ENCODE measurements at regions not wholly inside any gene's neighbourhood (a gene's known extent, or its start where the extent isn't known, plus 50 kb on each side); places are given as distances from the start of the nearest gene placed in this dataset.
"Not testable (repeated sequence)": the region's sequence is repeated elsewhere in the genome, so short reads cannot be mapped to it uniquely, and the experiment has no call there.

DNA sequence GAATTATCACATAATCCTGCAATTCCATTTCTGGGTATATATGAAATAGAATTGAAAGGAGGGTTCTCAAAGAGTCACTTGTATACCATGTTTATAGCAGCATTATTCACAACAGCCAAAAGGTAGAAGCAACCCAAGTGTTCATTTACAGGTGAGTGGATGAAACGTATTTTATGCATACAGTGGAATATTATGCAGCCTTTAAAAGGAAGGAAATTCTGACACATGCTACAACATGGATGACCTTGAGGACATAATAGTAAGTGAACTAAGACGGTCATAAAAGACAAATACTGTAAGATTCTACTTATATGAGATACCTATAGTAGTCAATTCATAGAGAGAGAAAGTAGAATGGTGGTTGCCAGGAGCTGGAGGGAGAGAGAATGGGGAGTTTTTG, 110.8 kb upstream of the LIPC start:
- DNase-seq = no peak
- Histone ChIP-seq H3K4me3 (ENCODE audit: low read depth, low read length) (no peak overlapping the region), H3K27me3 (replicated peaks; ENCODE audit: control insufficient read depth, insufficient read depth, low read length) (no peaks in the 10 kb centered on the region), H3K36me3 (ENCODE audit: control insufficient read depth, insufficient read depth, low read length) (no peaks in the 10 kb centered on the region), H3K4me1 (no peaks in the 10 kb centered on the region), H3K9me3 (0 out of 2 replicates have a peak, but pooled peaks cover 3% of the 10 kb centered on the region)
- H3K27ac Mint-ChIP-seq (ENCODE audit: unreplicated experiment) = no peak overlapping the region
- TF ChIP-seq, protein P1, sequence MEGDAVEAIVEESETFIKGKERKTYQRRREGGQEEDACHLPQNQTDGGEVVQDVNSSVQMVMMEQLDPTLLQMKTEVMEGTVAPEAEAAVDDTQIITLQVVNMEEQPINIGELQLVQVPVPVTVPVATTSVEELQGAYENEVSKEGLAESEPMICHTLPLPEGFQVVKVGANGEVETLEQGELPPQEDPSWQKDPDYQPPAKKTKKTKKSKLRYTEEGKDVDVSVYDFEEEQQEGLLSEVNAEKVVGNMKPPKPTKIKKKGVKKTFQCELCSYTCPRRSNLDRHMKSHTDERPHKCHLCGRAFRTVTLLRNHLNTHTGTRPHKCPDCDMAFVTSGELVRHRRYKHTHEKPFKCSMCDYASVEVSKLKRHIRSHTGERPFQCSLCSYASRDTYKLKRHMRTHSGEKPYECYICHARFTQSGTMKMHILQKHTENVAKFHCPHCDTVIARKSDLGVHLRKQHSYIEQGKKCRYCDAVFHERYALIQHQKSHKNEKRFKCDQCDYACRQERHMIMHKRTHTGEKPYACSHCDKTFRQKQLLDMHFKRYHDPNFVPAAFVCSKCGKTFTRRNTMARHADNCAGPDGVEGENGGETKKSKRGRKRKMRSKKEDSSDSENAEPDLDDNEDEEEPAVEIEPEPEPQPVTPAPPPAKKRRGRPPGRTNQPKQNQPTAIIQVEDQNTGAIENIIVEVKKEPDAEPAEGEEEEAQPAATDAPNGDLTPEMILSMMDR (IDR thresholded peaks at IDR 0.05; ENCODE audit: insufficient read depth in 1 of 2, low read depth in 1 of 2, low read length in 1 of 2, severe bottlenecking in 1 of 2, unreplicated experiment in 1 of 2) = no peak
- intact Hi-C loops (cut with micrococcal nuclease; ENCODE audit: unreplicated experiment) = no loop called here
- H3K9me3 Mint-ChIP-seq (ENCODE audit: unreplicated experiment) = no peaks in the 10 kb centered on the region
- ChIA-PET CTCF (no interaction called here), POLR2A (no interaction called here)
- H3K4me1 Mint-ChIP-seq (ENCODE audit: low read depth, unreplicated experiment) = no peaks in the 10 kb centered on the region
- no peaks in the 10 kb centered on the region for H3K27me3 Mint-ChIP-seq (ENCODE audit: insufficient read depth, unreplicated experiment)
- no peaks in the 10 kb centered on the region for H3K36me3 Mint-ChIP-seq (ENCODE audit: insufficient read depth, unreplicated experiment)
- H3K4me3 Mint-ChIP-seq (ENCODE audit: unreplicated experiment) = no peak overlapping the region
- no TSS peak for BruUV-seq (replicated peaks)

DNA sequence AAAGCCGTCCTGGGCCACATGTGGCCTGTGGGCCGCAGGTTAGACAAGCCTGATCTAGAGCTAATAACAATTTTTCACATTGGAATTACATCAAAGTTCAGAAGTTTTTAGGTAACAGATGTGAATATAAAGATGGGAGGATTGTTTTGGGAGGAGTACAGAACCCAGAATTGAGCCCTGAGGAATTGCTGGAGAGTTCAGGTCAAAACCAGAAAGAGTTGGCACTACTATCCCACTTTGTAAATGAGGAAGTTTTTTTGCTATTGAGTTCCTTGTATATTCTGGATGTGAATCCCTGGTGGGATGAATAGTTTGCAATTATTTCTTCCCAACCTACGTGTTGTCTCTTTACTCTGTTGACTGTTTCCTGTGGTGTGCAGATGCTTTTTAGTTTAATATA, 109.5 kb upstream of the LIPC start:
- Histone ChIP-seq H3K4me1 (no peaks in the 10 kb centered on the region), H3K36me3 (ENCODE audit: control insufficient read depth, insufficient read depth, low read length) (no peaks in the 10 kb centered on the region), H3K27me3 (replicated peaks; ENCODE audit: control insufficient read depth, insufficient read depth, low read length) (no peaks in the 10 kb centered on the region), H3K9me3 (0 out of 2 replicates have a peak, but pooled peaks cover 3% of the 10 kb centered on the region), H3K4me3 (ENCODE audit: low read depth, low read length) (no peak overlapping the region)
- ChIA-PET CTCF (no interaction called here), POLR2A (no interaction called here)
- TF ChIP-seq, protein P1 (IDR thresholded peaks at IDR 0.05; ENCODE audit: insufficient read depth in 1 of 2, low read depth in 1 of 2, low read length in 1 of 2, severe bottlenecking in 1 of 2, unreplicated experiment in 1 of 2) = no peak
- no peaks in the 10 kb centered on the region for H3K36me3 Mint-ChIP-seq (ENCODE audit: insufficient read depth, unreplicated experiment)
- no peaks in the 10 kb centered on the region for H3K4me1 Mint-ChIP-seq (ENCODE audit: low read depth, unreplicated experiment)
- DNase-seq = no peak
- intact Hi-C loops (cut with micrococcal nuclease; ENCODE audit: unreplicated experiment) = no loop called here
- no peaks in the 10 kb centered on the region for H3K27me3 Mint-ChIP-seq (ENCODE audit: insufficient read depth, unreplicated experiment)
- BruUV-seq (replicated peaks) = no TSS peak
- H3K4me3 Mint-ChIP-seq (ENCODE audit: unreplicated experiment) = no peak overlapping the region
- no peak overlapping the region for H3K27ac Mint-ChIP-seq (ENCODE audit: unreplicated experiment)
- no peaks in the 10 kb centered on the region for H3K9me3 Mint-ChIP-seq (ENCODE audit: unreplicated experiment)

DNA sequence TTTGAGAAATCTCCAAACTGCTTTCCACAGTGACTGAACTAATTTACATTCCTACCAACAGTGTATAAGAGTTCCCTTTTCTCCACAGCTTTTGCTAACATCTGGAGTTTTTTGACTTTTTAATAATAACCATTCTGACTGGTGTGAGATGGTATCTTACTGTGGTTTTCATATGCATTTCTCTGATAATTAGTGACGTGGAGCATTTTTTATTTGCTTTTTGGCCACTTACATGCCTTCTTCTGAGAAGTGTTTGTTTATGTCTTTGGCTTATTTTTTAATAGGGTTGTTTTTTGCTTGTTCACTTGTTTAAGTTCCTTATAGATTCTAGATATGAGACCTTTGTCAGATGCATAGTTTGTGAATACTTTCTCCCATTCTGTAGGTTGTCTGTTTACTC, 108.5 kb upstream of the LIPC start:
- BruUV-seq (replicated peaks); H3K27me3 Mint-ChIP-seq (ENCODE audit: insufficient read depth, unreplicated experiment); H3K4me1 Mint-ChIP-seq (ENCODE audit: low read depth, unreplicated experiment); H3K4me3 ChIP-seq (ENCODE audit: low read depth, low read length); DNase-seq; POLR2A ChIA-PET; H3K36me3 Mint-ChIP-seq (ENCODE audit: insufficient read depth, unreplicated experiment); H3K27me3 ChIP-seq (replicated peaks; ENCODE audit: control insufficient read depth, insufficient read depth, low read length); H3K27ac Mint-ChIP-seq (ENCODE audit: unreplicated experiment); H3K9me3 Mint-ChIP-seq (ENCODE audit: unreplicated experiment); intact Hi-C loops (cut with micrococcal nuclease; ENCODE audit: unreplicated experiment); H3K9me3 ChIP-seq; CTCF ChIA-PET; H3K4me3 Mint-ChIP-seq (ENCODE audit: unreplicated experiment); H3K36me3 ChIP-seq (ENCODE audit: control insufficient read depth, insufficient read depth, low read length); H3K4me1 ChIP-seq: not testable (repeated sequence)

- no TSS peak for BruUV-seq (replicated peaks)
- intact Hi-C loops (cut with micrococcal nuclease; ENCODE audit: unreplicated experiment) = no loop called here
- Histone ChIP-seq H3K36me3 (ENCODE audit: control insufficient read depth, insufficient read depth, low read length) (no peaks in the 10 kb centered on the region), H3K9me3 (0 out of 2 replicates have a peak, but pooled peaks cover 3% of the 10 kb centered on the region), H3K4me3 (ENCODE audit: low read depth, low read length) (no peak overlapping the region), H3K4me1 (no peaks in the 10 kb centered on the region), H3K27me3 (replicated peaks; ENCODE audit: control insufficient read depth, insufficient read depth, low read length) (no peaks in the 10 kb centered on the region)
- H3K27me3 Mint-ChIP-seq (ENCODE audit: insufficient read depth, unreplicated experiment) = no peaks in the 10 kb centered on the region
- POLR2A ChIA-PET = no interaction called here
- H3K4me1 Mint-ChIP-seq (ENCODE audit: low read depth, unreplicated experiment) = no peaks in the 10 kb centered on the region
- no peaks in the 10 kb centered on the region for H3K36me3 Mint-ChIP-seq (ENCODE audit: insufficient read depth, unreplicated experiment)
- no peak overlapping the region for H3K27ac Mint-ChIP-seq (ENCODE audit: unreplicated experiment)
- no peak overlapping the region for H3K4me3 Mint-ChIP-seq (ENCODE audit: unreplicated experiment)
- TF ChIP-seq, protein P1 (IDR thresholded peaks at IDR 0.05; ENCODE audit: insufficient read depth in 1 of 2, low read depth in 1 of 2, low read length in 1 of 2, severe bottlenecking in 1 of 2, unreplicated experiment in 1 of 2) = no peak
- H3K9me3 Mint-ChIP-seq (ENCODE audit: unreplicated experiment) = peaks cover 10% of the 10 kb centered on the region
- no peak for DNase-seq
- CTCF ChIA-PET = no interaction called here
Measured at GRCh38 chr15:58324533-58324932, 107.3 kb upstream of the LIPC start.
